ENCODE measurements at regions not wholly inside any gene's neighbourhood (a gene's known extent, or its start where the extent isn't known, plus 50 kb on each side); places are given as distances from the start of the nearest gene placed in this dataset.

- TF ChIP-seq WT1 (tag by site-specific recombination; IDR thresholded peaks at IDR 0.05), result no peak
These were observed 289.7 kb upstream of the ADAMTS9 start (continued) for GRCh38 chr3:64977308-64978100.

- Histone ChIP-seq H3K4me1 (ENCODE audit: control insufficient read depth, insufficient read depth, low read length) (no peaks in the 10 kb centered on the region), H3K27ac (ENCODE audit: extremely low read depth, low read depth, low read length) (no peak overlapping the region), H3K9me3 (ENCODE audit: control insufficient read depth, insufficient read depth, low read depth, low read length) (no peaks in the 10 kb centered on the region), H3K36me3 (ENCODE audit: control insufficient read depth in 2 of 2, insufficient read depth in 1 of 2, low read length in 2 of 2) (no peaks in the 10 kb centered on the region), H3K4me3 (ENCODE audit: low read depth, low read length) (no peak overlapping the region)
- TF ChIP-seq ZNF19 (tag by site-specific recombination; IDR thresholded peaks at IDR 0.05; ENCODE audit: low read depth) (no peak), GLIS1 (tag by site-specific recombination; IDR thresholded peaks at IDR 0.05) (no peak)
- ChIA-PET POLR2A (no interaction called here), CTCF (no interaction called here)
These were observed 288.7 kb upstream of the ADAMTS9 start for GRCh38 chr3:64976456-64976855.

GRCh38 chr3:64975147-64975546 is 287.3 kb upstream of the ADAMTS9 start:
- Histone ChIP-seq H3K4me3 (ENCODE audit: low read depth, low read length) (no peak overlapping the region), H3K4me1 (ENCODE audit: control insufficient read depth, insufficient read depth, low read length) (no peaks in the 10 kb centered on the region), H3K36me3 (ENCODE audit: control insufficient read depth in 2 of 2, insufficient read depth in 1 of 2, low read length in 2 of 2) (no peaks in the 10 kb centered on the region), H3K9me3 (ENCODE audit: control insufficient read depth, insufficient read depth, low read depth, low read length) (no peaks in the 10 kb centered on the region), H3K27ac (ENCODE audit: extremely low read depth, low read depth, low read length) (no peak overlapping the region)
- no peak for TF ChIP-seq ZNF792 (tag by site-specific recombination; IDR thresholded peaks at IDR 0.05)
- ChIA-PET CTCF (no interaction called here), POLR2A (no interaction called here)

GRCh38 chr3:64974401-64974800 is 286.6 kb upstream of the ADAMTS9 start:
- CTCF ChIA-PET, result no interaction called here
- Histone ChIP-seq H3K4me3 (ENCODE audit: low read depth, low read length) (no peak overlapping the region), H3K27ac (ENCODE audit: extremely low read depth, low read depth, low read length) (no peak overlapping the region), H3K9me3 (ENCODE audit: control insufficient read depth, insufficient read depth, low read depth, low read length) (no peaks in the 10 kb centered on the region), H3K4me1 (ENCODE audit: control insufficient read depth, insufficient read depth, low read length) (no peaks in the 10 kb centered on the region), H3K36me3 (ENCODE audit: control insufficient read depth in 2 of 2, insufficient read depth in 1 of 2, low read length in 2 of 2) (no peaks in the 10 kb centered on the region)
- POLR2A ChIA-PET, result no interaction called here
- no peak for TF ChIP-seq ZNF510 (tag by site-specific recombination; IDR thresholded peaks at IDR 0.05; ENCODE audit: insufficient replicate concordance)
- TF ChIP-seq BCL6B (tag by site-specific recombination; IDR thresholded peaks at IDR 0.05), result no peak
- TF ChIP-seq ZIC2 (tag by site-specific recombination; IDR thresholded peaks at IDR 0.05), result no peak
- TF ChIP-seq ZNF843 (tag by site-specific recombination; IDR thresholded peaks at IDR 0.05), result no peak
- TF ChIP-seq ZNF112 (tag by site-specific recombination; IDR thresholded peaks at IDR 0.05), result no peak
- TF ChIP-seq ZSCAN18 (tag by site-specific recombination; IDR thresholded peaks at IDR 0.05), result no peak
- TF ChIP-seq ZNF214 (tag by site-specific recombination; IDR thresholded peaks at IDR 0.05; ENCODE audit: borderline replicate concordance), result no peak
- no peak for TF ChIP-seq ZNF518A (tag by site-specific recombination; conservative IDR thresholded peaks at IDR 0.05; ENCODE audit: low read depth)
- TF ChIP-seq KLF1 (tag by site-specific recombination; IDR thresholded peaks at IDR 0.05), result no peak

Data from HEK293 (cell line).